SHP77 treated with DMSO at 0.1 percent for 48 hours (cell line): ENCODE measurements at regions not wholly inside any gene's neighbourhood (a gene's known extent, or its start where the extent isn't known, plus 50 kb on each side); places are given as distances from the start of the nearest gene placed in this dataset.
"Not testable (repeated sequence)": the region's sequence is repeated elsewhere in the genome, so short reads cannot be mapped to it uniquely, and the experiment has no call there.

Experiments
- DNase-seq: peaks from one replicate; lab custom pipeline; 2025; lab: John Stamatoyannopoulos, UW

DNA sequence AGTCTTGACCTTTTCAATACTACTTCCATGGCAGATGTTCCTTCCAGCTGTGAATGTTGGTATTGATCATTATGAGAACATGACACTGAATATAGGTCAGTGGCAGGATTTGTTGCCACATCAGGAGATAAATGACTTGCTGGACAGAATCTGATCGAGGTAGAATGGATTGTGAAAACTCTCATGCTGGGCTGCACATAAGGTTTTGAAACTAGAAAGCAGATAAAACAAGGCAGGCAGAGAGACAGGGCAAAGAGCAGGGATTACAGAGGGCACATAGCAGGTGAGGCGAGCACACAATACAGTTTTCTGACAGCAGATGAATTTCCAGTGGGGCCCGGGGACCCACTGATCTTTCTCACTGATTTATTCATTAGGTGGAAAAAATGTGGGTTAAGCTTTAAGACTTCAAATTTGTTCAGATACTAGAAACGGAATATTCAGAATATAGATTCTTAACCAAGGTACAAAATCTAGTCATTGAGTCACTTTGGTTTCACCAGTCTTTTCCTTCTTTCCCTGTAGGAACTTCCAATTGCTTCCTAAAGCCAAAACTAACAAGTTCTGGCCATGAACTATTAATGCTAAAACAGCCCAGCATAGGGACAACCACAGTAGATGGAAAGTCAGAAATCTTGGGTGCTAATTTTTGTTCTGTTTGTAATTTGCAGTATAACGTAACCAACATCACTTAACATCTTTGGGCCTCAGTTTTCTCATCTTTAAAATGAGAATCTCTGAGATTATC lies 296.0 kb upstream of the PTBP2 start:
- no peak for DNase-seq

DNA sequence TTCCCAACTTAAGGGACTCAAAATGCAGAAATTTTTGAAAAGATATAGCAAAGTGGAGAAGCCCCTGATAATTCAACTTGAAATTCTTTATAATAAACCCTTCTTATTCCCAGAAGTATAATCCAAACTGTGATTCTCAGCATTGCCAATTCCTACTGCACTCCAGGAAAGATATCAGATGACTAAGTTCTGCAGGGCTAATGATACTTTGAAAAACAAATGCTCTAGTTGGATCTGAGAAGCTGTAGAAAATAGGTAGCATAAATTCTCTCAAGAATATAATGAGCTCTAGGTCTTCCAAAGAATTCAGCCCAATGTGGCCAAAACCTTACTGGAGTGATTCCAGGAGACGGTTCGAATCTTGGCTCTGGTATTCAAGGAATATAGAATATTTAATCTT lies 294.0 kb upstream of the PTBP2 start:
- DNase-seq = no peak

DNA sequence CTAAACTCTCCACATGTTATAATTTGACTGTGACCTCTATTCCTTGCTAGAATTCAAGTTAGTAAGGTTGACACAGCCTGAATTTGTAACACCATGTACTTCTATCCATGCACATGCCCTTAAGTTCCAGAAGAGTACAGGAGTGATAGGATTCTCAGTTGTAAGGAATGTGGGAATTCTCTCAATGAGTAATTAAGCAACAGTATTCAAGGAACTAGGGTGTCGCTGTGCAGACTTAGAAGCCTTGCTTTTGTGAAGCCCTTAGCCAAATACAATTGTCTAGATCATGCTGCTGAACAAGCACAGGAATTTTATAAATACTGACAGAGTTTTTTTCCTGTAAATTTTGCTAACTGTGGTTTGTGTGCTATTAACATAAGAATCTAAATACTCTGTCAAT lies 276.3 kb upstream of the PTBP2 start:
- DNase-seq = no peak

DNA sequence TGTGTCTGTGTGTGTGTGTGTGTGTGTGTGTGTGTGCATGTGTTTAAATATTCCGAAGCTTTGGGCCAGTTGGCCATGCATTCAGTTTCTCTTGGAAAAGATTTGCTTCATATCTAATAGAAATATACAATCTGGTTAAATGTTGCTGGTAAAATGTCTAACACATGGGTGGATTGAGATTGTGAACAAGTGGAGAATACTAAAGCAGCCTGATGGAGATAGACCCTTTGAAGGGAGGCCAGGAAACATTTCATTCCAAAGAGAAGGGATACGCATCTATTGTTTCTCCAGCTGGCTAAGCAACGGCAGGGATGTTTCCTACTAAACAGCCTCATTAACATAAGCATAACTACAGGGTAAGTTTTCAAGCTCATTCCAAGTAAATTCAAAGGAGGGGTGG lies 257.5 kb upstream of the PTBP2 start:
- no peak for DNase-seq

DNA sequence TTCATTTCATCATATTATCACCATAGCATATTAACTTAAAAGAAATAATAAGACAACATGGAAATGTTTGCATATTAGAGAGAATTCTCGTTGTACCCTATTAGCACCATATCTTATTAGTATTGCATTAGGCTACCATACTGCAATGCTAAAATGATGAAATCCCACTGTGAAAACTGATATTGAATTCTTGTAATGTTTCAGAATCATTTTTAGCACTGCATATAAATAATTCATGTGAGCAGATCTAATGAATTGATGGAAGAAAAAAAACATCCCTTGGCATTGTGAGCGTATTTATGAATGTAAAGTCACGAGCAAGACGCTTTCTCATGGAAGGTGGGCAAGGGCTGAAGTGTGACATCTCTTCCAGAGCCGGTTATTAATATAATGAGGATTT lies 257.1 kb upstream of the PTBP2 start:
- DNase-seq = no peak

DNA sequence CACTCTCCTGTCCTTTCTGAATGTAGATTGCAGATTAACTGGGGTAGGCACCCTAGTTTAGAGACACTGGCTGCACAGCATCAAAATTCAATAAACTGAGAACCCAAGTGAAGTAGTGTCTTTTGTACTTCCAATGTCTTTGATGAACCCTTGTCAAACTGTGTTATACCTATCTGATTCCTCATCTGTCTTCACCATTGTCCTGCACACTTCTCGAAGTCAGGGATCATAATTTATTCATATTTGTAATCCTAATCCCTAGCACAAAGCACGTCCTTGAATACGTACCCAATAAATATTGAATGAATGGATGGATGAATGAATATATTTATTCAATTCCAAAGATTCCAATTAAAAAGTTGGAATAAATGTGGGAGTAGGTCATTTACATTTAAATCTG lies 256.6 kb upstream of the PTBP2 start:
- no peak for DNase-seq

GRCh38 chr1:96465441-96465840 lies 256.1 kb upstream of the PTBP2 start:
- DNase-seq = no peak

DNA sequence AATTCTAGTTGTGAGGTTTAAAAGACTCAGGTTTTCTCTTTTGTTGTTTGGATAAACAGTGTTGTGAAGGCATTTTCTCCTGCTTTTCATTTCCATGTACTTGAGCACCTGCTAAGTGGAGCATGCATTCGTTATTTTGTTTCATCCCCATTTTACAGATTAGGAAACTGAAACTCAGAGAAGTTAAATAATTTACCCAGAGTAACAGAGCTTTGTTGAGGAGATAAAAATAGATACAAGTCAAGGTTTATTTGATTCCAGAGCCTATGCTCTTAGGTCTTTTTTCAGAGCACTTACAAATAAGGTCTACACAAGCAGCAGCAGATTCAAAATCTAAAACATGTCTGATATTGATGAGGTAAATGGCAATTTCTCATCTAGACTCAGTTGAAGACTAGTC lies 254.7 kb upstream of the PTBP2 start:
- no peak for DNase-seq

GRCh38 chr1:96469726-96470125 lies 251.9 kb upstream of the PTBP2 start:
- DNase-seq = not testable (repeated sequence)

DNA sequence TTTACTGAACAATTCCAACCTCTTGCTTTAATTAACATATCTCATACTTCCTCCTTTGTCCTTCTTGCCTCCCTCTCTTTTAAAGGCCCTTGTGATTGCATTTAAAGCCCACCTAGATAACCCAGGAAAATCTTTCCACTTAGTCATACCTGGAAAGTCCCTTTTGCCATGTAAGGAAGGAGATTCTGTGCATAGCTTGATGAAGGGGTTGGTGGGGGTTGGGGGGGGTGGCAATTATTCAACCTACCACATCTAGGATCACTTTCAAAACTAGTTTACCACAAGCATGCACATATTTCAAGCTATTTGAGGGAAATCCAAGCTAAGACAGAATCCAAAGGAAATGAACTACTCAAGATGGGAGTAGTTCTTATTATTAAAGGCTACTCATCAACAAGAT lies 249.1 kb upstream of the PTBP2 start:
- no peak for DNase-seq

DNA sequence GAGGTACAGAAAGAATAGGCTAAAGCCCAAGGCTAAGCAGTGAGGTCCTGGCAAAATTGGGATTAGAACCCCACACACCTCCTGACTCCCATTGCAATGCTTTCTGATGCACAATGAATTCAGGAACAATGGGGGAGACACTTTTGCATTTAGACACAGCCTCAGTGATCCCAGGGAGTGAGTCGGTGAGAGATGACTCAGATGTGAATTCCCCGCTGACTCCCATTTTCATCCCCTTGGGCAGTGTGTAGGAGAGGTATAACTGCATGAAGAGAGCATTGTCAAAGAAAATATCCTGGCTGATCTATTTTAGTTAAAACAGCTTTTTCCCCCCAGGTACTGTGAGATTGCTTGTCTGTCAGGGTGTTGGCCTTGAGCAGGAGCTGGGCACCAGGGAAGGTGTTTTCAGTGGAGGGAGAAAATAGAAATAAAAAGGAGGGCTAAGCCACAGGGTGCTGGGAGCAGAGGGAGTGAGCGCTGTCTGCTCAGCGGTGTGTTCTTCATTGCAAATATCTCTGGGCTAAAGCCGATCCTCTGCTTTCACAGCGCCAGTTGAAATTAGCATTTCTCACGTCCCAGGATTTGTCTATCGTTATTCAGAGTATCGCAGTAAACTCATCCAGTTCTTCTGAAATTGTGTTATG lies 247.7 kb upstream of the PTBP2 start:
- no peak for DNase-seq

GRCh38 chr1:96474985-96475743 lies 246.4 kb upstream of the PTBP2 start:
- DNase-seq = no peak

DNA sequence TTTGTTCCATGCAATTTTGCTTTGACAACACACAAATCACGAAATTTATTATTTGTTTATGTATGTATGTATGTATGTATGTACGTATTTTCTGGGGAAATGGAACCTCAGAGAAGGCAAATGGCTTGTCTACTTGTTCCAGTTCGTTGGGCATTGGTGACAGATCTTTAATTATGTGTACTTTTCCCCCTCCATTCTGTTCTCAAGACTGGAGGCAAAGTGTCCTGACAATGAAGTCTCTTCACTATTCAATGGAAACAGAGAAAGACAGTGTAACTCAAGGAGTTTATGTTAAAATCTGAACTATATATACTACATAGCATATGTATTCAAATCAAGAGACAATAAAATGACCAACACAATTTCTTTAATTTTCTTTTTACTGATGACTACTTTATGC lies 245.7 kb upstream of the PTBP2 start:
- DNase-seq = no peak

GRCh38 chr1:96478228-96478627 lies 243.4 kb upstream of the PTBP2 start:
- no peak for DNase-seq

GRCh38 chr1:96481409-96481808 lies 240.2 kb upstream of the PTBP2 start:
- no peak for DNase-seq

GRCh38 chr1:96482616-96483015 lies 239.0 kb upstream of the PTBP2 start:
- no peak for DNase-seq

DNA sequence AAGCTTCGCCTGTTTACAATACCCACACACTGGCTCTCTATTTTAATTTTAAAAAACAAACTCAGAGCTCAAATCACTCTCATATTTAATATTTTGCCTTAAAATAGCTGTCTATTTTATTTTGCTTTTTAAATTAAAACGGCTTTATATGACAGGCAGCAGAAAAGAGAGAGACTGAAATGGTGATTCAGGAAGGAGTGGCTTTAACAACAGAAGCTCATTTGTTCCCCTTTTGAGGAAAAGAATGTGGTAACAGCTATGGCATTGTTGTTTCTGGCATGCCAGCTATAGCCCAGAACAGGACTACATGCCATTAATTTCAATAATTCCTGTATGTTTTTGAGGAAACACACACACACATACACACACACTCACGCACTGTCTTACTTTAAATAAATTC lies 234.2 kb upstream of the PTBP2 start:
- no peak for DNase-seq

DNA sequence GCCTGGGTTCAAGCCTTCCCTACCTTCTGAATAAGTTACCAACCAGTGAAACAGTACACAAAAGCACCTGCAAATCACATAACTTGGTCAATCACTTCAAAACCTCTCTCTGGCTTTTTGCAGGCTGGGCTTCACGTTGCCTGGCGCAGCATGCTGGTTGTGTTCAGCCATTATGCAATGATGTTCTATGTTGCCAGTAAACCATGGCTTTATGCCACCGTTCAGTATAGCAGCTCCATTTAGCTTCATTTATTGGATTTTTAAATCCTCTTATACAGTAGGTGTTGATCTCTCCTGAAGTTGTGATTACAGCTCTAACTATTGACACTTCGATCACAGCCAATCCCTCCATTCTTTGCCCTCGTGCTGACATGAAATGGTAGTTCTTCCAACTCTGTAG lies 233.6 kb upstream of the PTBP2 start:
- DNase-seq = no peak

DNA sequence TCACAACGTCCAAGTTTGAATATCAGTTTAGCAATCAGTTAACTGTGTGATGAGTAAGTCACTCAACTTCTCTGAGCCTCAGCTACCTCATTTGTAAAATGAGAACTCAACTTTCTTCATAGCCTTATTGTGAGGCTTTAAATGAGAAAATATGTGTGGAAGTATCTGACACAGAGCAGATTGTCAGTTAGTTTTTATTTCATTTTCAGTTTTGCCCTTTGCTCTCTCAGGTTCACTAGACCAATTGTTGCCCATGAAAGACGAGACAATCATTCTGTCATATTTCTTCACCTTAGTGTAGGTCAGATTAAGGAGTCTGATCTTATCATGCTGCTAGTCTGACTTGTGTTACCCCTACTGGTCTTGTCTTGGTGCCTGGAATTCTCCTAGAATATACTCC lies 232.8 kb upstream of the PTBP2 start:
- no peak for DNase-seq

GRCh38 chr1:96492236-96492635 lies 229.3 kb upstream of the PTBP2 start:
- DNase-seq = no peak

GRCh38 chr1:96498744-96499340 lies 222.7 kb upstream of the PTBP2 start:
- no peak for DNase-seq

- no peak for DNase-seq
Observed at GRCh38 chr1:96508233-96508632, 213.4 kb upstream of the PTBP2 start.

- no peak for DNase-seq
Observed at GRCh38 chr1:96509339-96509738, 212.2 kb upstream of the PTBP2 start.
